ENCODE measurements at regions not wholly inside any gene's neighbourhood (a gene's known extent, or its start where the extent isn't known, plus 50 kb on each side); places are given as distances from the start of the nearest gene placed in this dataset.

DNA sequence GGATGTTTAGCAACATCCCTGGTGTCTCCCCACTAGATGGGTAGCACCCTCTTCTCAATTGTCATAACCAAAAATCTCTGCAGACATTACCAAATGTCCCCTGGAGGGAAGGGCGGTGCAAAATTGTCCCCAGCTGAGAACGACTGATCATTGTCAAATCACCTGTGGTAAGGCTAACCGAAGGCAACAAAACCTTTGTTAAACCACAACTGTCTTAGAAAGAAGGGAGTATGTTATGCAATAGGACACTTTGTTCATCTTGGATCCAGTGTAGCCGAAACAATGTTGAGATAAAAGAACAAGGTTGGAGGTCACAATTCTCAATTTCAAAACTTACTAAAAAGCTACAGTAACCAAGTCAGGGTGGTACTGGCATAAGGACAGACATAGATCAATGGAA, 50.3 kb upstream of the ST3GAL5 start:
- Histone ChIP-seq H3K27ac (ENCODE audit: insufficient read depth, low read length, poor library complexity, severe bottlenecking) (no peak overlapping the region), H3K4me1 (ENCODE audit: control insufficient read depth, insufficient read depth, low read length, poor library complexity, severe bottlenecking) (no peaks in the 10 kb centered on the region), H3K9me3 (ENCODE audit: control insufficient read depth in 2 of 2, low read length in 2 of 2) (peaks cover 17 to 22% of the 10 kb centered on the region in 2 experiments), H3K27me3 (ENCODE audit: control insufficient read depth, insufficient read depth, low read length) (no peaks in the 10 kb centered on the region), H3K4me3 (ENCODE audit: low read depth, low read length) (no peak overlapping the region), H3K36me3 (ENCODE audit: control insufficient read depth, insufficient read depth, low read length) (no peaks in the 10 kb centered on the region)
- DNase-seq (no peak), ATAC-seq (ENCODE audit: low read depth in 2 of 2) (no peak)
- Mint-ChIP-seq H3K4me1 (peaks cover 0 to 3% (median 0%) of the 10 kb centered on the region in 4 donors), H3K36me3 (peaks cover 9% of the 10 kb centered on the region), H3K27me3 (peaks cover 7% of the 10 kb centered on the region), H3K4me3 (no peak overlapping the region), H3K9me3 (peaks cover 5 to 21% (median 11%) of the 10 kb centered on the region in 7 donors), H3K27ac (no peak overlapping the region)
